ENCODE measurements at regions not wholly inside any gene's neighbourhood (a gene's known extent, or its start where the extent isn't known, plus 50 kb on each side); places are given as distances from the start of the nearest gene placed in this dataset.

DNA sequence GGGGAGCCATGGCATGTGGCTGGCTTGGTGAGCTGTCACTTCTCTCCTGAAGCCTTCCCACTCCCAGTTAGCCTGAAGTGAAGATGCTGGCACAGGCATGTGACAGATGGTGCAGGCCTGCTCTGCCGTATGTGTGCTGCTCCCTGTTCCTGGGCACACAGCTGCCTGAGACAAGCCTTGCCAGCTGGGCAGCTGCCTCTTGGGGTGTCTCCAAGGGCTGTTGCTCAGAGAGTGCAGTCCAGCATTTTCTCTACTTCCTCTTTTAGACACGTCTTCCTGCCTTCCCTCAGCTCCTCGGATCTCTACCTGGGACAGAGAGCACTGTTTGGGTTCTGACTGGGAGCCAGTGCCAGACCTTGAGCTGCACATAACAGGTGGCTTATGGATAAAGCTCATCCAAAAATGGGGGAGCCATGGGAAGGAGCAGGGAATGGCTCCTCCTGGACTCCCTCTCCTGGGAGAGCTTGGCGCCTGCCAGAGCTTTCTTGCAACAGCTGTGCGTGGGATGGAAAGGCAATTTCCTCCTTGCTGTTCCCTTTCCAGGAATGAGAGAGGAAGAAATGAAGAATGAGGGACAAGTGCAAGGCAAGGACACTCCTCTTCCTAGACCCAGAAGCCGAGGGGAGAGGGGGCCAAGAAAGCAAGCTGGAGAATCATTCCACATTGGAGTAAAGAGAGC is 132.9 kb downstream of the MSL3 start:
- TF ChIP-seq, protein P1, sequence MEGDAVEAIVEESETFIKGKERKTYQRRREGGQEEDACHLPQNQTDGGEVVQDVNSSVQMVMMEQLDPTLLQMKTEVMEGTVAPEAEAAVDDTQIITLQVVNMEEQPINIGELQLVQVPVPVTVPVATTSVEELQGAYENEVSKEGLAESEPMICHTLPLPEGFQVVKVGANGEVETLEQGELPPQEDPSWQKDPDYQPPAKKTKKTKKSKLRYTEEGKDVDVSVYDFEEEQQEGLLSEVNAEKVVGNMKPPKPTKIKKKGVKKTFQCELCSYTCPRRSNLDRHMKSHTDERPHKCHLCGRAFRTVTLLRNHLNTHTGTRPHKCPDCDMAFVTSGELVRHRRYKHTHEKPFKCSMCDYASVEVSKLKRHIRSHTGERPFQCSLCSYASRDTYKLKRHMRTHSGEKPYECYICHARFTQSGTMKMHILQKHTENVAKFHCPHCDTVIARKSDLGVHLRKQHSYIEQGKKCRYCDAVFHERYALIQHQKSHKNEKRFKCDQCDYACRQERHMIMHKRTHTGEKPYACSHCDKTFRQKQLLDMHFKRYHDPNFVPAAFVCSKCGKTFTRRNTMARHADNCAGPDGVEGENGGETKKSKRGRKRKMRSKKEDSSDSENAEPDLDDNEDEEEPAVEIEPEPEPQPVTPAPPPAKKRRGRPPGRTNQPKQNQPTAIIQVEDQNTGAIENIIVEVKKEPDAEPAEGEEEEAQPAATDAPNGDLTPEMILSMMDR (conservative IDR thresholded peaks at IDR 0.05) = no peak
- no peak for TF ChIP-seq ZFX (IDR thresholded peaks at IDR 0.05)

All from C4-2B (cell line).